ENCODE measurements at regions not wholly inside any gene's neighbourhood (a gene's known extent, or its start where the extent isn't known, plus 50 kb on each side); places are given as distances from the start of the nearest gene placed in this dataset.

- Histone ChIP-seq H3K27ac (ENCODE audit: low read depth, low read length) (no peak overlapping the region), H3K27me3 (ENCODE audit: control insufficient read depth, low read length) (peaks cover 6% of the 10 kb centered on the region), H4K20me1 (ENCODE audit: control insufficient read depth, insufficient read depth, low read depth, low read length) (no peaks in the 10 kb centered on the region), H3K9me3 (ENCODE audit: control insufficient read depth, insufficient read depth, low read length) (no peaks in the 10 kb centered on the region), H3K36me3 (ENCODE audit: control insufficient read depth, low read length) (no peaks in the 10 kb centered on the region), H3K4me1 (ENCODE audit: control insufficient read depth, low read length) (no peaks in the 10 kb centered on the region), H3K4me2 (ENCODE audit: low read length) (no peak overlapping the region), H3K9me2 (replicated peaks; ENCODE audit: control insufficient read depth, low read length) (no peaks in the 10 kb centered on the region), H3K4me3 (ENCODE audit: low read length) (no peak overlapping the region), H3K79me2 (ENCODE audit: control insufficient read depth, low read length) (no peaks in the 10 kb centered on the region), H3F3A (ENCODE audit: control insufficient read depth, insufficient read depth) (no peaks in the 10 kb centered on the region)
- TF ChIP-seq CTCF (IDR thresholded peaks at IDR 0.05; ENCODE audit: low read depth, low read length, poor library complexity, severe bottlenecking): no peak
- no peak for TF ChIP-seq EZH2phosphoT487 (IDR thresholded peaks at IDR 0.05; ENCODE audit: borderline replicate concordance, low read length)
Measured at GRCh38 chr6:16852671-16853070, 91.4 kb upstream of the ATXN1 start.

- H3K27ac ChIP-seq (ENCODE audit: low read depth, low read length): no peak overlapping the region
- H3K4me2 ChIP-seq (ENCODE audit: low read length): no peak overlapping the region
- no peaks in the 10 kb centered on the region for H3K4me1 ChIP-seq (ENCODE audit: control insufficient read depth, low read length)
- H3K4me3 ChIP-seq (ENCODE audit: low read length): no peak overlapping the region
- no peaks in the 10 kb centered on the region for H3F3A ChIP-seq (ENCODE audit: control insufficient read depth, insufficient read depth)
- no peaks in the 10 kb centered on the region for H3K9me2 ChIP-seq (replicated peaks; ENCODE audit: control insufficient read depth, low read length)
- H4K20me1 ChIP-seq (ENCODE audit: control insufficient read depth, insufficient read depth, low read depth, low read length): no peaks in the 10 kb centered on the region
- TF ChIP-seq EZH2phosphoT487 (IDR thresholded peaks at IDR 0.05; ENCODE audit: borderline replicate concordance, low read length): no peak
- no peaks in the 10 kb centered on the region for H3K36me3 ChIP-seq (ENCODE audit: control insufficient read depth, low read length)
- peaks cover 6% of the 10 kb centered on the region for H3K27me3 ChIP-seq (ENCODE audit: control insufficient read depth, low read length)
- H3K79me2 ChIP-seq (ENCODE audit: control insufficient read depth, low read length): no peaks in the 10 kb centered on the region
- H3K9me3 ChIP-seq (ENCODE audit: control insufficient read depth, insufficient read depth, low read length): no peaks in the 10 kb centered on the region
Measured at GRCh38 chr6:16851758-16852157, 90.5 kb upstream of the ATXN1 start.

- H3K79me2 ChIP-seq (ENCODE audit: control insufficient read depth, low read length): no peaks in the 10 kb centered on the region
- no peaks in the 10 kb centered on the region for H3K36me3 ChIP-seq (ENCODE audit: control insufficient read depth, low read length)
- H3K27me3 ChIP-seq (ENCODE audit: control insufficient read depth, low read length): peaks cover 6% of the 10 kb centered on the region
- H3K4me2 ChIP-seq (ENCODE audit: low read length): no peak overlapping the region
- no peaks in the 10 kb centered on the region for H4K20me1 ChIP-seq (ENCODE audit: control insufficient read depth, insufficient read depth, low read depth, low read length)
- TF ChIP-seq EZH2phosphoT487 (IDR thresholded peaks at IDR 0.05; ENCODE audit: borderline replicate concordance, low read length) (no peak), CTCF (IDR thresholded peaks at IDR 0.05; ENCODE audit: low read depth, low read length, poor library complexity, severe bottlenecking) (no peak)
- H3K9me3 ChIP-seq (ENCODE audit: control insufficient read depth, insufficient read depth, low read length): no peaks in the 10 kb centered on the region
- no peaks in the 10 kb centered on the region for H3K9me2 ChIP-seq (replicated peaks; ENCODE audit: control insufficient read depth, low read length)
- no peaks in the 10 kb centered on the region for H3K4me1 ChIP-seq (ENCODE audit: control insufficient read depth, low read length)
- H3K4me3 ChIP-seq (ENCODE audit: low read length): no peak overlapping the region
- H3F3A ChIP-seq (ENCODE audit: control insufficient read depth, insufficient read depth): no peaks in the 10 kb centered on the region
- H3K27ac ChIP-seq (ENCODE audit: low read depth, low read length): no peak overlapping the region
Measured at GRCh38 chr6:16851044-16851540, 89.8 kb upstream of the ATXN1 start.

GRCh38 chr6:16850681-16851026 lies 89.4 kb upstream of the ATXN1 start:
- H3K36me3 ChIP-seq (ENCODE audit: control insufficient read depth, low read length): no peaks in the 10 kb centered on the region
- no peaks in the 10 kb centered on the region for H3K9me3 ChIP-seq (ENCODE audit: control insufficient read depth, insufficient read depth, low read length)
- no peak for TF ChIP-seq EZH2phosphoT487 (IDR thresholded peaks at IDR 0.05; ENCODE audit: borderline replicate concordance, low read length)
- TF ChIP-seq CTCF (IDR thresholded peaks at IDR 0.05; ENCODE audit: low read depth, low read length, poor library complexity, severe bottlenecking): no peak
- no peak overlapping the region for H3K4me2 ChIP-seq (ENCODE audit: low read length)
- H3K9me2 ChIP-seq (replicated peaks; ENCODE audit: control insufficient read depth, low read length): no peaks in the 10 kb centered on the region
- H3K27me3 ChIP-seq (ENCODE audit: control insufficient read depth, low read length): peaks cover 6% of the 10 kb centered on the region
- no peak overlapping the region for H3K4me3 ChIP-seq (ENCODE audit: low read length)
- H3K27ac ChIP-seq (ENCODE audit: low read depth, low read length): no peak overlapping the region
- H3F3A ChIP-seq (ENCODE audit: control insufficient read depth, insufficient read depth): no peaks in the 10 kb centered on the region
- no peaks in the 10 kb centered on the region for H4K20me1 ChIP-seq (ENCODE audit: control insufficient read depth, insufficient read depth, low read depth, low read length)
- H3K79me2 ChIP-seq (ENCODE audit: control insufficient read depth, low read length): no peaks in the 10 kb centered on the region
- H3K4me1 ChIP-seq (ENCODE audit: control insufficient read depth, low read length): no peaks in the 10 kb centered on the region
